ENCODE measurements at regions not wholly inside any gene's neighbourhood (a gene's known extent, or its start where the extent isn't known, plus 50 kb on each side); places are given as distances from the start of the nearest gene placed in this dataset.

DNA sequence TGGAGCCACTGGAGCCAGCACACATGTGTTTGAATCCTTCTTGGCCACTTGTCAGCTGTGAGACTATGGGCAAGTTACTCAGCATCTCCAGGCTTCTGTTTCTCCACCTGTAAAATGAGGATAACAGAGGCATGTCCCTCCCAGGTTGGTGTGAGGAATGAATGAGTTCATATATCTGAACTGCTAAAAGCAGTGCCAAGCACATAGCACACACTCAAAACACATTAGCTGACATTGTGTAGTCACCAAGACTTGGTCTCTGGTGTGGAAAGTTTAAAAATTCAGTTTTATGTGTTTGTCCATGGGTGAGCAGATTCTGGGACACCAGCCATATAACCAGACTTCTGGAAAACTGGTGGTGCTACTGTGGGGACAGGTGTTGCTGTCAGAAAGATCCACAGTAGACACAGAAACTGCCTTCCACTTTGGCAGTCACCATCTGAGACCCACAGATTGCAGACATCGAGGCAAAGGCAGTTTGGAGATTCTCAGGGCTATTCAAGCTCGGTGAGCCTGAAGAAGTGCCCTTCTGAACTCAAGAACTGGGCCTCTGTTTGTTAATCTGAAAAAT is 115.8 kb downstream of the MRPL14 start:
- DNase-seq (ENCODE audit: low spot score): no peak

DNA sequence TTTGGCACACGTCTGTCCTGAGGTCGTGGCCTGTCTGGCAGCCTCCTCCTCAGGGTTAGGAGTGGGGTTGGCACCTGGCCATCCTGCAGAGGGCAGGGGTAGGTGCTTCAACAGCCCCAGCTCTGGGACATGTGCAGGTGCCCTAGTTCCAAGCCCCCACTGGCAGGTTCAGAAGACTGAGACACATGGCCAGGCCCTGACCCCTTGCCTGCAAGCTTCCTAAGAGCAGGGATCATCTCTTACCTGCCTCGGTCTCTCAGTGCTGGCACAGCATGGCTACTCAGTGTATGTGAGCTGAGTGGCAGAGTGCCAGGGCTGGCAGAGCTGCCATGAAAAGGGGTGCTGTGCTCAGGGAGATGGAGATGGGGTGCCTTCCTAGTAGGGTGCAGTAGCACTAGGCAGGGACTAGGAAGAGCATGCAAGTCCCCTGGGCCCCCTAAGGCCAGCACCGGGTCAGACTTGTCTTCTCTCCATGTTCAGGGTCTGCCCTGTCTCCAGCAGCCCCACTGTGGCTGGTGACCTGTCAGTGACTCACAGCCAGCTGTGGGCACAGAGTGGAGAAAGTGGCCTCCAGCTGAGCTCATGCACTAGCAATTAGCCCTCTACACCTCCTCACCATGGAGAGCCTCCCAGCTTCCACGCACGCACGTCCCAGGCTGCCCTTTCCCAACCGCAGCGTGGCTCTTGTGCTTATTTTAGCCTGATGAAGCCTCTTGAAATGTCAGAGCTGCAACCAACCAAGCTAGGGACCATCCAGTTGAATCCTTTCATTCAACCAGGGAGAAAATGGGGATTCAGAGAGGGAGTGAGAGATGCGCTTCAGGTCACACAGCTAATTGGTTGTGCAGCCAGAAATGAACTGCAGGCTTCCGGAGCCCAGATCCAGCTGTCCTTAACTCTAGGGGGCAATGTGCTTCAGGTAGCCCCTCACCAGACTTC is 116.6 kb downstream of the MRPL14 start:
- peak; percentile 40 for DNase-seq (ENCODE audit: low spot score)

DNA sequence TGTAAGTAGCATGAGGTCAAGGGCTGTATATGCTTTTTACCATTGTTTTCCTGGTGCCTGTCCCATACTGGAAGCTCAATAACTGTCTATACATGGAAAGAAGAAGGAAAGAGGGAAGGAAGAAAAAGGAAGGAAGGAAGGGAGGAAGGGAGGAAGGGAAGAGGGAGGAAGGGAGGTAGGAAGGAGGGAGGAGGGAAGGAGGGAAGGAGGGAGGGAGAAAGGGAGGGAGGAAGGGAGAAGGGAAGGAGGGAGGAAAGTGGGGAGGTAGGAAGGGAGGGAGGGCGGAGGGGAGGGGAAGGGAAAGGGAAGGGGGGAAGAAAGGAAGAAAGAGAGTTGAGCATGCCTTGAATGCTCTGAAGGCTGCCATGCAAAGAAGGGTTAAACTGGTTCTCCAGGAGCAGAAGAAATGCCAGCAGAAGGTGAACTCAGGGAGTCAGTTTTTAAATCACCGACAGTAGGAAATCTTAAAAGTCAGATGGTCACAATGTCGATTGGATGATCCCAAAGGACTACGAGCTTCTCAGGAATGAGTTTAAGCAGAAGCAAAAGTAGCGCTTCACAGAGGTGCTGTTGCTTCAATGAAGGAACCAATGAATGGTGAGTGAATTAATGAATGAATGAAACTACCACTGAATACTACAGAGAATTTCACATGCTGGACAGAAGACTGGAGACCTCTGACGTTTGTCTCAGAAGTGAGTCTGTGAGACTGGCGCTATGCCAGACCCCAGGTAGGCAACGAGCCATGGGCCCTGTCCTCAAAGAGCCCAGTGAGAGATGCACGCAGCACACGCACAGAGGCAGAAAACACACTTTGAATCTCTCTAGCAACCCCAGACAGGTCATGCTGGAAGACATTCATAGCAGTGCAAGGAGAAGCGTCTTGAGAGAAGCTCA is 117.6 kb downstream of the MRPL14 start:
- no peak for DNase-seq (ENCODE audit: low spot score)

DNA sequence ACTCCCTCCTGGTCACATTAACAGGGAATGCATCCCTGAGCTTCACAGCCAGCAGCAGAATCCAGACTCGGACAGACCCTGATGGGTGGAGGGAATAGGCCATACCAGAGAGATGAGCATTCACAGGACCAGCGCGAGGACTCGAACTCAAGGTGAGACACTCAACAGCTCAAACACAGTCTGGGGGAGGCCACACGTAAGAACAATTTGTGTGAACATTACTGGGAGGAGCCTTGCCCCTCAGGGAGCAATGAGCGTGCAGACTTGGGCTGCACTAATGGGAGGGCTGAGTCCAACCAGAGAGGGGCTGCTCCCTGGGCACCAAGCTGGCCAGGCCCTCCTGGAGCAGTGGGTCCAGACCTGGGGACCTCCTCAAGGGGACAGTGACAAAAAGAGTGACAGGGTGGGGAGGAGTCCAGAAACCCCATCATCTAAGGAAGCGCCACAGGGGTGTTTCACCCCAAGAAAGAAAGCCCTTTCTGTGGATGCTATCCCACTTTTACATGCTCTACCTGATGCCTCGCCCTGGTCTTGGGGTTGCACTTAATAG is 118.4 kb downstream of the MRPL14 start:
- no peak for DNase-seq (ENCODE audit: low spot score)

DNA sequence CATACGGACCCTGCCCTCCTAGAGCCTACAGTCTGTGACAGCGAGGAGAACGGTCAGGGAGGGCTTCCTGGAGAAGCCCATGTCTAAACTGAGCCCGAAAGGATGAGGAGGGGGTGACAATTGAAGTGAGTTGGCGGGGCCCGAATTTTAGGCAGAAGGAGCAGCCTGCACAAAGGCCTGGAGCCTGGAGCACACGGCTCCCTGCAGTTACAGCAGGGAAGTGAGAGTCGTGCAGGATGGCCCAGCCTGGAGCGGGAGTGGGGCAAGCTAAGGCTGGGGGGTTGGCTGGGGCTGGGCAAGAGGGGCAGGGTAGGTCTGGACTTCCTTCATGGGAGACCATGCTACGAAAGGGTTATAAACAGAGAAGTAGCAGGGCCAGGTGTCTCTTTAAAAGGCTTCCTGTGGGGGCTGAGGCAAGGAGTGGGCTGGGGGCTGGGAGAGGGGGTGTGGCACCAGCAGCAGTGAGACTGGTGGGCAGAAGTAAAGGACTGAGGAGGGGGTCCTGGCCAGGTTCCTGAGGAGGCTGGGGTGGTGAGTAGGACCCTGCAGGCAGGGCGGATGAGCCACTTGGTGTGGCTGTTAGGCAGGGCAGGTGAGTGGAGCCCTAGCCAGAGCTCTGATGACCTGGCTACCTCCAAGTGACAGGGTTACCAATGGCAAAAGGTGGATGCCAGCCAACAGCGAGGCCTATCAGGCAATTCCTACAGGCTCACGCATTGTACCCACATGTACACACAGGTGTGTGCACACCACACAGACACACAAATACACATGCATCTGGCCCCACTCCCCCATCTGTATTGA is 119.2 kb downstream of the MRPL14 start:
- no peak for DNase-seq (ENCODE audit: low spot score)

DNA sequence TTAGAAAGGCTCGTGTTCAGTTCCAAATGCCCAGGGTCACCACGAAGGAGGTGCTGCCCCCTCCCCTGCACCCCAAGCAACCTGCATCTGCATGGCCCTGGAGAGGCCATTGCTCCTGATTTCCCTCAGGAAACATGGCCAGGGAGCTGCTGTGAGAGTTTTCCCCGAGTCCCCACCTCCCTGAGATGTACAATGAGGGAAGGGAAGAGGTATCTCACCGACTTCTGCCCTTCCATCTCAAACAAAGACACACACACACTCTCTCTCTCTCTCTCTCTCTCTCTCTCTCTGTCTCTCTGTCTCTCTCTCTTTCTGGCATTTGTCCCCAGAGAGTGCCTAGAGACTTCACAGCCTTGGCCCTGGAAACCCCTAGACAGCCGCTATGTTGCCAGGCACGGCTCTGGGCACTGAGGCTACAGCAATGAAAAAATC is 120.4 kb downstream of the MRPL14 start:
- DNase-seq (ENCODE audit: low spot score): no peak

DNA sequence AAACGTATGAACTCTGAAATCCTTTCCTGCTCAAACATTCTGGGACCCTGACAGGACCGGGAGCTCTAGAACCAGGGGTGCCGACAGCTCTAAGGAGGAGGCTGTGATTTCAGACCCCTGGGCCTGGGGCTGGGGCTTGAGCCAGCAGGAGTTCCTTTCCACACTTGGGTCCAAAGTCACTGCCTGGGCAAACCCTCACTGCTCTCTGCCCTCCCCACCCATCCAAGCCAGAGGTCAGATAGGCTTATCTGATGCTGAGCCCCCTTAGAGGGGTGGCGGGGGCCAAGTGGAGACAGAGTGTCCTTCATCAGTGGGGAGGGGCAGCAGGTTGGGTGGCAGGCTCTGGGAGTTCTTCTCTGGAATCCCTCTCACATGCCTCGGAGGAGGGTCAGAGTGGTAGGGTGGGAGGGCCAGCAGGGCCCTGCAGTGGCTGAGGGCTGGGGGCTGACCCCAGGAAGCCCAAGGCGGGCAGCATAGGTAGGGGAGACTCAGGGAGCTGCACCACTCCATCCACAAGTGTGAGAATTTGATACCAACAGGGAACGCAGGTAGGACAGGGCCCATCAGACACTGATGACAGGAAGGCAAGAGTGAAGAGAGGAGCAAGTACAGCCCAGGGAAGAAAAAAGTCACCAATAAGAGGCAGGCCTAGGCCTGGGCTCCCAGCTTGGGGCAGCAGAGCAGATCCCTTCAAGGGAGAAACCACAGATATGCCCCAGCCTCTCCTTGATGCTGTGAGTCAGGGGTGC is 121.0 kb downstream of the MRPL14 start:
- no peak for DNase-seq (ENCODE audit: low spot score)

DNA sequence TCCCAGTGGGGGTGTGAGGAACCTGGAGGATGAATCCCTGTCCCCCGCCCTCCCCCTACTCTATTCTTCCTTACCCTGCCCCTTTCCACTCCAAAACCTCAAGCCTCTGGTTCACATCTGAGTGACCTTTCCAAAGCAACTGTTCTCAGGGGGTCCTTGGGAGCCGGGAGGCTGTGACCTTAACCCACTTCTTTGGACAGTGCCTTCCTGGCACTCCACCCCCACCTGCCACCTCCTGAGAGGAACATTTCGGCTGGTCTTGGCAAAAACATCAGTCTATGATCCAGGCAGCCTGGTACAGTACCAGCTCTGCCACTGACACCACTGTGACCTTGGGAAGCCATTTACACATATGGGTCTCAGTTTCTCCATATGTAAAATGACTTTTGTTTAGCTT is 121.7 kb downstream of the MRPL14 start:
- no peak for DNase-seq (ENCODE audit: low spot score)

DNA sequence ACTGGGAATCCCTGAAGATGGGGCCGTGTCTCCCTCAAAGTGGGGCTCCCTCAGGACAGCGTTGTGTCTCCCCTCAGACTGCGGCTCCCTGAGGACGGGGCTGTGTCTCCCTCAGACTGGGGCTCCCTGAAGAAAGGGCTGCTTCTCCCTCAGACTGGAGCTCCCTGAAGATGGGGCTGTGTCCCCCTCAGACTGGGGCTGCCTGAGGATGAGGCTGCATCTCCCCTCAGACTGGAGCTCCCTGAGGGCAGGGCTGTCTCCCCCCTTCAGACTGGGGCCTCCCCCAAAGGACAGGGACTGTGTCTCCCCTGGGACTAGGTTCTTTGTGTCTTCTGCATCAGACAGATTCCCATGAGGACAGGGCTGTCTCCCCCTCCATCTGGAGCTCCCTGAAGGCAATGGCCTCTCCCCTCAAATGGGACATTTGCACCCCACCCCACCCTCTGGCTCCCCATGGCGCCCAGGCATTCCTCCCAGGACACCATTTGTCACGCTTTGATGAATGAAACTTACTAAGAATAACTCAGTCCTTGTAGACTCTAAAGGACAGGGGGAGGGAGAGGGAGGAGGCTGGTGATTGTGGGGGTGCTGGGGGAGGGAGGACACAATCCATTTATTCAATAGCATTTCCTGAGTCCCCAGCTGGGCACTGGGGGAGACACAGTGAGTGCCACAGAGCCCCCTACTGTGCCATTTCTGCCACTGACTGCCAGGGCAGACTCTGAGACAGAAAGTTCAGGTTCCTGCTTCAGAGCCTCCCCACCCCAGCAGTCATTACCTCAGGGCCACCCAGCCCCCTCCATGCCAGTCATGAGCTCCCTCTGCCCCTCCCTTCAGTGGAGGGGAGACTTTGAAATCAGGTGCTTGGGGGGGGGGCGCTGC is 122.4 kb downstream of the MRPL14 start:
- peak; percentile 25 for DNase-seq (ENCODE audit: low spot score)

DNA sequence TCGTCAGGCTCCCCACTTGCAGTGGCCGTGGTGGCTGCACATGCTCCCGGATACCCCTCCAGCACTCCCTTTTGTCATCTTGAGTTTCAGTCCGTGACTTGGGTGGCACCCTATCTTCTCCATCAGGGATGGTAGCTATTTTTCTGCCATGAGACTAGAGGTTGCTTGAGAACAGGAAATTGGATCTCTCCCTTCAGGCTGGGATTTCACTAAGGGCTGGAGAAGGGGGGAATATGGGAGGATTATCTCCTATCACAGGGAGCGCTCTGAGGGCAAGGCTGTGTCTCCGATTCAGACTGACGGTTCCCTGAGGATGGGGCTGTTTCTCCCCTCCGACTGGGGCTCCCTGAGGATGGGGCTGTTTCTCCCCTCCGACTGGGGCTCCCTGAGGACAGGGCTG is 123.1 kb downstream of the MRPL14 start:
- no peak for DNase-seq (ENCODE audit: low spot score)

DNA sequence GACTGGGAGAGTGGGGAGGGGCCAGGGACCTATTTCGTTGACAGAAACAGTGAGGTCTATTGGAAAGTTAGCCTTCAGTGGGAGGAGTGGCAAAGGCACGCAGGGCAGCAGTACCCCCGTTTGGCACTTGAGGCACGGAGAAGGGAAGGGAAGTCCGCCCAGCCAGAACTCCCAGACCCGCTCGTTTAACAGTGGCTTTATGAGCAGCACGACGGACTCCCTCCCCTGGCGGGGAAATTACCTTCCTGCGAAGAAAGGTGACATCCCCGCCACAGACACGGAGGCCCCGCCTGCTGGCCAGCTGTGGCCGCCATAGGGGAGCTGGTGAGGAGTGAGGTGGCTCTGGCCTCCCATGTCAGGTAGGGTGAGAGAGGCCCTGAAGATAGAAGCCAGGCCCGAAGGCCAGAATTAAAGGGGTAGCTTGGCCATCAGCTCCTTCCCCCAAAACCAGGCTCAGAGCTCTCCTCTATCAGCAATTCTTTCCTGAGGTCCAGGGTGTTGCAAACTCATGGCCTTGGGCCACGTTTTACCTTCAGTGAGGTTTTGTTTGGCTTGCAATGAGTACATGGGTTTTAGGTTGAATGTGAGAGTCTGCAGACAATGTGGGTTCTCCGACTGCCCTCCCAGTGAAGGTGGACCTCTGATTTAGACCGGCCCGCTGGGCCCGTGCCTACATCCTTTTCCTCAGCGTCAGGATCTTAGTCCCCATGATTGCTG is 123.7 kb downstream of the MRPL14 start:
- no peak for DNase-seq (ENCODE audit: low spot score)

DNA sequence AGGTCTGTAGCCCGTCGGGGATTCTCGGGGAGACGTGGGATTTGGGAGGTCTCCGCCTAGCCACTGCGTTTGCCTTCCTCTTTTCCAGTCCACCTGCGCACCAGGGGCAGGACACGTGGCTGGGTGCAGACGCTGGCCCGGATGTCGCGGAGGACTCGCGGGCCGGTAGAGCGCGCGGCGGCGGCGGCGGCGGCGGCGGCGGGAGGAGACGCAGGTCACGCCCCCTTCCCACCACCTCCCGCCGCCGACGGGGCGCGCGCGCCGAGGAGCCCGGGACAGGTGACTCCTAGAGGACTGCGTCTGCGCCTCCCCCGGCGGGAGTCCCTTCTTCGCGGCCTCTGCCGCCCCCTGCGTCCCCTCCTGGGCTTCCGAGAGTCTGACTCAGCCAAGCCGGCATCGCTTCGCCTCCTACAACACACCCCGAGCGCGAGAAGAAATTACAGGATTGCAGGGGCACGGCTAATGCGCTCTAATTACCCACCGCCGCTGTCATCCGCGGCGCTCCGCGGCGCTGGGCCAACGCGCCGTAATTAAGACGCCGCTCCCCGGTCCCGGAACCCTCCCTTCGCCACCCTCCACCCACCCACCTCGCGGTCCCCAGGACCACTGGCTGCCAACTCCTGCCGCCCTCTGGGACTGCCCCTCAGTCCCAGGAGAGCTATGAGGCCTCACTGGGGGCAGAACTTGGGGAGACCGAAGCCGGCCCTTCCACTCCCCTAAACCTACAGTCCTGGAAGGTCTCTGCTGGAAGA is 124.5 kb downstream of the MRPL14 start:
- no peak for DNase-seq (ENCODE audit: low spot score)

DNA sequence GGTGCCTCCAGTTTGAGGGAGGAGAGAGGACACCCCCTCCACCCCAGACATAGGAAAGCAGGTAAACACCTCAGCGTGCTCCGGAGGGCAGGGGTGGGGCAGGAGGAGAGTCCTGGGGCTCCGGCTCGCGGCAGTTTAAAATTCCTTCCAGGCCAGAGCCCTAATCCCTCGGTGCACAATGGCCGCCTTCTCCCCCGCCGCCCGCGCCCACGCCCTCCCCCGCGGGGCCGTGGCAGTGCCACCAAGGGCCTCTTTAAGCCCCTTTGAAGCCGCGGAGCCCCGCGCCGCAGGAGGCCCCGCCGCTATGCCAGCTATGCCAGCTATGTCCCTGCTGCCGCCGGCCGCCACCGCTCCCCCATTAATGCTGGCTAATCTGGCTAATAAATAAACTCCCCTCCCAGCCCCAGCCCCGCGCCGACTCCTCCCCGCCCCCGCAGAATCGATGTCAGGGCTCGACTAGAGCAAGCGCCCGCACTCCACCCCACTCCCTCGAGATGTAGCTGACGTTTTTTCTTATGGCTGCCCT is 125.1 kb downstream of the MRPL14 start:
- DNase-seq (ENCODE audit: low spot score): no peak

DNA sequence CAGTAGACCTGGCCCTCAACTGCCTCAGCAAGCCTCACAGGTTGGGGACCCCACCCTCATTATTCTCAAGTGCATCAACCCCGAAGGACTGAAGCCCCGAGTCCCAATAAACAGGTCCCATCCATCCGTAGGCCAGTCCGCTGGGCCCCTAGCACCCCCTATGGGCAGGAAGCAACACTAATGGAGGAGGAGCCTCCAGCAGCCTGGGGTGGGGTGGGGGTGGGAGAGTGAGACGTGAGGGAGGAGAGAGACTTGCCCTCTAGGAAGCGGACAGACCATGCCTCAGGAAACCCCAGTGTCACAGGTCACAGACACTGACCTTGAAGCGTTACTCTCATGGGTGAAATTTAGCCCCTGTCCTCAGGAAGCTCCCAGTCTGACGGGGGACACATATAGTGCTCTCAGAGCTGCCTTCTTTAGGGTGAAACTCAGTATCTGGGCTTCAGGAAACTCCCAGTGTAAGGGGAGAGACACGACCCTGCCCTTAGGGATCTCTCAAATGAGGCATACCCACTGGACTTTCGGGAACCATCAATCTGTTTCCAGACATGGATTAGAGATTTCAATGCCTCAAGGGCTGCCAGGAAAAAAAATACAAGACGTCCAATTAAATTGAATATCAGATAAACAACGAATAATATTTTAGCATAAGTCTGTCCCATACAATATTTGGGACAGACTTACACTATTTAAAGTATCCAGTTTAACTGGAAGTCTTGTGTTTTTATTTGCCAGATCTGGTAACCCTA is 125.8 kb downstream of the MRPL14 start:
- DNase-seq (ENCODE audit: low spot score): peak; percentile 27

DNA sequence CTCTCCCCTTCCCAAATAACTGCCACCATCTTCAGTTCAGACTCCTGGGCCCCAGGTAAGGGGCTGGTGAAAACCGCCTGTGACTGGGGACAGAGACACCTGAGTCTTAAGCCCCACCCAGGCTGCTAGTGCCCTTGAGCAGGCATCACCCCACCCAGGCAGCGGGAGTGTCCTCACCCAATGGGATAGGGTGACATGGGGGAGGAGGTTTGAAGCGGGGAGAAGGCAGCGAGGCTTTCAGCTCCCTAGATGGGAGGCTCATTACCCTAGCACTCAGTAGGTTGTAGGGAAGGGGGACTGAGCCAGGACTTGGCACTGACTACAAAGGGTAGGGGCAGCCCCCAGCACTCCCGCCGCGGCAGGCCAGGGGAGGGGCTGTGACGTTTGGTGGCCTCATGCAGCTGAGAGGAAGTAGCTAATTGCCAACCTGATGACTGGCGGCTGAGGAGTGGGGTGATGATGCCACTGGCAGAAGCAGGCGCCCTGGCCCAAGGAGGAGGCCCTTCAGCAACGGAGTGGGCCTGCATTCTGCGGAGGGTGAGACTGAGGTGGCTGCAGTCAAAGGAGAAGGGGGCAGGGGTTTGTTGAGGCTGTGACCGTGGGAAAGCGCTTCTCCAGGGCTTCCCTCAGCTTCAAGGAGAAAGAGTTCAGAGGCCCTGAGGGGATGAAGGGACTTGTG is 126.9 kb downstream of the MRPL14 start:
- no peak for DNase-seq (ENCODE audit: low spot score)

DNA sequence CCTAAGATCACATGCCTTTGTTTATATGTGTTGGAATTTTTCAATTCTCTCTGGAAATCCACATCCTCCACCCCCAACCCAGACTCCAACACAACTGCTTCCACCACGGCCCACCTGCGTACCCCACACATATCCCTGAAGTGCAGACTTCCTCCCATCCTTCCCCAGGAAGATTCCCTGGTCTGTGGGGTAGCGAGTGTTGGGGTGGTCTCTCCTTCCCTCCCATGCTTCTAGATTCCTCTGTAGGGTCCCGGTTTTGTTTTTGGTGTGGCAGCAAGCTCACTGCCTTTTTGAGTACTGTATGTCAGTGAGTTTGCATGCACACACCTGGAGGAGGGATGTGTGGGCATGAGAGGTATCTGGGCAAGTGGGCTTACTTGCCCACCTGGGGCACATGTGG is 127.6 kb downstream of the MRPL14 start:
- DNase-seq (ENCODE audit: low spot score): no peak
